Activated naive CD4-positive, alpha-beta T cell treated with anti-CD3 and anti-CD28 coated beads, Interleukin-2, amount 50 U/mL, for 72 hours (primary cell): ENCODE measurements at regions not wholly inside any gene's neighbourhood (a gene's known extent, or its start where the extent isn't known, plus 50 kb on each side); places are given as distances from the start of the nearest gene placed in this dataset.
"Not testable (repeated sequence)": the region's sequence is repeated elsewhere in the genome, so short reads cannot be mapped to it uniquely, and the experiment has no call there.

Experiments used
- ATAC-seq, 2 donors: fragments of 150-1000 bp; cut with Tn5 transposase; 2 replicates each; pipeline ENCODE4 v1.10.0; 2021; ENCODE audit warnings: mild to moderate bottlenecking in 2 of 2, moderate library complexity in 2 of 2
- DNase-seq, 2 donors: peaks; one replicate each; pipeline ENCODE4 v3.0.0; 2021 to 2022; ENCODE audit warnings: low spot score in 2 of 2
- H3K27ac Mint-ChIP-seq, 2 donors: one replicate each; pipeline ENCODE4 v1.8.0; 2022; ENCODE audit warnings: mild to moderate bottlenecking in 2 of 2, mixed read lengths in 2 of 2
- H3K36me3 Mint-ChIP-seq, 2 donors: one replicate each; pipeline ENCODE4 v1.8.0; 2022; ENCODE audit warnings: mixed read lengths in 2 of 2
- H3K9me3 Mint-ChIP-seq, 2 donors: one replicate each; pipeline ENCODE4 v1.8.0; 2022; ENCODE audit warnings: mixed read lengths in 2 of 2

GRCh38 chr2:183723278-183723677, 599.0 kb downstream of the NUP35 start:
- no peak overlapping the region for H3K27ac Mint-ChIP-seq
- ATAC-seq (no peak), DNase-seq (no peak)
- H3K9me3 Mint-ChIP-seq = peaks cover 4% of the 10 kb centered on the region in 2 donors
- no peaks in the 10 kb centered on the region for H3K36me3 Mint-ChIP-seq

GRCh38 chr2:183729380-183729779, 605.1 kb downstream of the NUP35 start:
- Mint-ChIP-seq H3K36me3 (no peaks in the 10 kb centered on the region), H3K27ac (no peak overlapping the region), H3K9me3 (peaks cover 4 to 11% of the 10 kb centered on the region in 2 donors)
- ATAC-seq (no peak), DNase-seq (no peak)

GRCh38 chr2:183740241-183740640, 616.0 kb downstream of the NUP35 start:
- ATAC-seq (no peak), DNase-seq (no peak)
- H3K9me3 Mint-ChIP-seq = peaks cover 4 to 12% of the 10 kb centered on the region in 2 donors
- no peaks in the 10 kb centered on the region for H3K36me3 Mint-ChIP-seq
- no peak overlapping the region for H3K27ac Mint-ChIP-seq

- peaks cover 17 to 26% of the 10 kb centered on the region in 2 donors for H3K9me3 Mint-ChIP-seq
- DNase-seq = no peak
- ATAC-seq = no peak
- peaks cover 0 to 8% of the 10 kb centered on the region in 2 donors for H3K36me3 Mint-ChIP-seq
- H3K27ac Mint-ChIP-seq = no peak overlapping the region
Observed at GRCh38 chr2:183752571-183752970, 628.3 kb downstream of the NUP35 start.

GRCh38 chr2:183759033-183759432, 634.8 kb downstream of the NUP35 start:
- DNase-seq (no peak), ATAC-seq (no peak)
- H3K36me3 Mint-ChIP-seq = peaks cover 0 to 4% of the 10 kb centered on the region in 2 donors
- H3K9me3 Mint-ChIP-seq = peaks cover 5 to 10% of the 10 kb centered on the region in 2 donors
- no peak overlapping the region for H3K27ac Mint-ChIP-seq

- Mint-ChIP-seq H3K27ac (no peak overlapping the region), H3K36me3 (no peaks in the 10 kb centered on the region), H3K9me3 (peaks cover 6 to 13% of the 10 kb centered on the region in 2 donors)
- DNase-seq (no peak), ATAC-seq (no peak)
Observed at GRCh38 chr2:183773775-183774174, 649.5 kb downstream of the NUP35 start.

- Mint-ChIP-seq H3K36me3 (no peaks in the 10 kb centered on the region), H3K27ac (no peak overlapping the region), H3K9me3 (peaks cover 9 to 20% of the 10 kb centered on the region in 2 donors)
- ATAC-seq (no peak), DNase-seq (no peak)
Observed at GRCh38 chr2:183780072-183780471, 655.8 kb downstream of the NUP35 start.

- ATAC-seq (no peak), DNase-seq (no peak)
- no peak overlapping the region for H3K27ac Mint-ChIP-seq
- peaks cover 12 to 20% of the 10 kb centered on the region in 2 donors for H3K9me3 Mint-ChIP-seq
- no peaks in the 10 kb centered on the region for H3K36me3 Mint-ChIP-seq
Observed at GRCh38 chr2:183782436-183782835, 658.2 kb downstream of the NUP35 start.

- not testable (repeated sequence) for ATAC-seq
- Mint-ChIP-seq H3K9me3 (peaks cover 12 to 24% of the 10 kb centered on the region in 2 donors), H3K36me3 (peaks cover 6 to 14% of the 10 kb centered on the region in 2 donors)
Observed at GRCh38 chr2:183788796-183789195, 664.6 kb downstream of the NUP35 start.

GRCh38 chr2:183792165-183792924, 668.1 kb downstream of the NUP35 start:
- ATAC-seq, DNase-seq: not testable (repeated sequence)

More at GRCh38 chr2:183788796-183789195, 664.6 kb downstream of the NUP35 start:
- DNase-seq, H3K27ac Mint-ChIP-seq: not testable (repeated sequence)

GRCh38 chr2:183798535-183798934, 674.3 kb downstream of the NUP35 start:
- Mint-ChIP-seq H3K27ac (no peak overlapping the region), H3K9me3 (peaks cover 17 to 20% of the 10 kb centered on the region in 2 donors), H3K36me3 (no peaks in the 10 kb centered on the region)
- ATAC-seq (no peak), DNase-seq (no peak)

More at GRCh38 chr2:183792165-183792924, 668.1 kb downstream of the NUP35 start:
- not testable (repeated sequence) for H3K27ac Mint-ChIP-seq
- Mint-ChIP-seq H3K9me3 (peaks cover 9 to 20% of the 10 kb centered on the region in 2 donors), H3K36me3 (peaks cover 6 to 14% of the 10 kb centered on the region in 2 donors)

GRCh38 chr2:183799761-183800160, 675.5 kb downstream of the NUP35 start:
- DNase-seq (no peak), ATAC-seq (no peak)
- Mint-ChIP-seq H3K27ac (no peak overlapping the region), H3K9me3 (peaks cover 10 to 14% of the 10 kb centered on the region in 2 donors), H3K36me3 (no peaks in the 10 kb centered on the region)

GRCh38 chr2:183803596-183803995, 679.4 kb downstream of the NUP35 start:
- Mint-ChIP-seq H3K9me3 (peaks cover 5 to 12% of the 10 kb centered on the region in 2 donors), H3K36me3 (no peaks in the 10 kb centered on the region), H3K27ac (no peak overlapping the region)

GRCh38 chr2:183807870-183808269, 683.6 kb downstream of the NUP35 start:
- peaks cover 0 to 9% of the 10 kb centered on the region in 2 donors for H3K9me3 Mint-ChIP-seq
- no peaks in the 10 kb centered on the region for H3K36me3 Mint-ChIP-seq
- H3K27ac Mint-ChIP-seq = no peak overlapping the region
- DNase-seq = no peak
- ATAC-seq = no peak

More at GRCh38 chr2:183803596-183803995, 679.4 kb downstream of the NUP35 start:
- ATAC-seq (no peak), DNase-seq (no peak)

GRCh38 chr2:183809404-183809803, 685.2 kb downstream of the NUP35 start:
- ATAC-seq = no peak
- Mint-ChIP-seq H3K9me3 (peaks cover 0 to 5% of the 10 kb centered on the region in 2 donors), H3K27ac (no peak overlapping the region), H3K36me3 (no peaks in the 10 kb centered on the region)
- no peak for DNase-seq

GRCh38 chr2:183811281-183811680, 687.0 kb downstream of the NUP35 start:
- H3K36me3 Mint-ChIP-seq = no peaks in the 10 kb centered on the region
- no peak overlapping the region for H3K27ac Mint-ChIP-seq
- ATAC-seq (no peak), DNase-seq (no peak)
- H3K9me3 Mint-ChIP-seq = peaks cover 0 to 5% of the 10 kb centered on the region in 2 donors

- no peak overlapping the region for H3K27ac Mint-ChIP-seq
- no peak for DNase-seq
- peaks cover 0 to 5% of the 10 kb centered on the region in 2 donors for H3K9me3 Mint-ChIP-seq
- H3K36me3 Mint-ChIP-seq = no peaks in the 10 kb centered on the region
- ATAC-seq = no peak
Observed at GRCh38 chr2:183812091-183812490, 687.8 kb downstream of the NUP35 start.

GRCh38 chr2:183825710-183826109, 701.5 kb downstream of the NUP35 start:
- Mint-ChIP-seq H3K27ac (no peak overlapping the region), H3K9me3 (peaks cover 25% of the 10 kb centered on the region in 2 donors), H3K36me3 (peaks cover 0 to 7% of the 10 kb centered on the region in 2 donors)
- ATAC-seq (no peak), DNase-seq (no peak)
